Fibroblast of the aortic adventitia (primary cell): ENCODE measurements at regions not wholly inside any gene's neighbourhood (a gene's known extent, or its start where the extent isn't known, plus 50 kb on each side); places are given as distances from the start of the nearest gene placed in this dataset.

Source experiments
- DNase-seq: peaks from one replicate; pipeline ENCODE4 v3.0.0-alpha.2; 2010; ENCODE audit warnings: low read depth
- H3K4me3 ChIP-seq: 2 replicates; pipeline ENCODE4 v1.5.1; 2011; ENCODE audit warnings: low read depth, mild to moderate bottlenecking, control low read depth, low read length, moderate library complexity
- TF ChIP-seq, protein P1 (sequence below): IDR thresholded peaks from 2 replicates; pipeline ENCODE4 v1.5.1; 2011; ENCODE audit warnings: mild to moderate bottlenecking, low read length, control low read depth, inconsistent platforms; ENCODE audit not compliant: insufficient read depth

DNA sequence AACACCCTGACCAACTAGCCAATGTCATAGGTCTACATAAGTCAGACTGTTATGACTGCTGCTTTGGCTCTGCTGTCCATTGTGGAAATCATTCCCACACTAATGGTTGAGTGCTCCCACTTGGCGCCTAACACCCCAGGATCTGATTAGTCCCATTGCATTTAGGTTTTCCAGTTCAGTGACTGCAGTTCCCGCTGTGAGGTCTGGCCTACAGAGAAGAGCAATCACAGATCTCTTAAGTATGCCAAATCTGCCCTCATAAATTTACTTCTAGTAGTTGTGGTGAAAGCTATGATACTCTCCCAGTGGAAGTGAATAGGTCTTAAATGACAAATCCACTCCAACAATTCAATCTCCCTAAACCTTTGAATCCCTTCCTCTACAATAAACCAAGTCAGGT is 77.3 kb upstream of the IL2 start:
- no peak for DNase-seq
- TF ChIP-seq, protein P1, sequence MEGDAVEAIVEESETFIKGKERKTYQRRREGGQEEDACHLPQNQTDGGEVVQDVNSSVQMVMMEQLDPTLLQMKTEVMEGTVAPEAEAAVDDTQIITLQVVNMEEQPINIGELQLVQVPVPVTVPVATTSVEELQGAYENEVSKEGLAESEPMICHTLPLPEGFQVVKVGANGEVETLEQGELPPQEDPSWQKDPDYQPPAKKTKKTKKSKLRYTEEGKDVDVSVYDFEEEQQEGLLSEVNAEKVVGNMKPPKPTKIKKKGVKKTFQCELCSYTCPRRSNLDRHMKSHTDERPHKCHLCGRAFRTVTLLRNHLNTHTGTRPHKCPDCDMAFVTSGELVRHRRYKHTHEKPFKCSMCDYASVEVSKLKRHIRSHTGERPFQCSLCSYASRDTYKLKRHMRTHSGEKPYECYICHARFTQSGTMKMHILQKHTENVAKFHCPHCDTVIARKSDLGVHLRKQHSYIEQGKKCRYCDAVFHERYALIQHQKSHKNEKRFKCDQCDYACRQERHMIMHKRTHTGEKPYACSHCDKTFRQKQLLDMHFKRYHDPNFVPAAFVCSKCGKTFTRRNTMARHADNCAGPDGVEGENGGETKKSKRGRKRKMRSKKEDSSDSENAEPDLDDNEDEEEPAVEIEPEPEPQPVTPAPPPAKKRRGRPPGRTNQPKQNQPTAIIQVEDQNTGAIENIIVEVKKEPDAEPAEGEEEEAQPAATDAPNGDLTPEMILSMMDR: no peak
- no peak overlapping the region for H3K4me3 ChIP-seq

GRCh38 chr4:122532766-122533165 is 76.2 kb upstream of the IL2 start:
- TF ChIP-seq, protein P1: no peak
- no peak for DNase-seq
- H3K4me3 ChIP-seq: no peak overlapping the region

DNA sequence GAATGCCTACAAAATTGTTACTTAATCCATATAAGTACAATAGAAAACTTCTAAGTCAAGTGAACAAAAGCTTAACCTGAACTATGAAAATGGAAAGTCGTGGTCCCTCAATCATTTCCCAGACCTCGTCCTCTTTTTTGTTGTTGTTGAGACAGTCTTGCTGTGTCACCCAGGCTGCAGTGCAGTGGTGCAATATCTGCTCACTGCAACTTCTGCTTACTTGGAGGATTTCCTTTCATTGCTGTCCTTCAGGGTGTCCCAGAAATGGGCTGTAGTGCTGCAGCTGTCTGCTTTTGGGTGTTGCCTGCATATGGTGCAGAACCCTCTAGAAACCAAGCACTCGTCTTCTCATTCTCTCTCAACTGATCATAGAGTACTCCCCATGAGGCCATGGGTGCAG is 75.0 kb upstream of the IL2 start:
- DNase-seq: no peak
- H3K4me3 ChIP-seq: no peak overlapping the region
- TF ChIP-seq, protein P1: no peak

DNA sequence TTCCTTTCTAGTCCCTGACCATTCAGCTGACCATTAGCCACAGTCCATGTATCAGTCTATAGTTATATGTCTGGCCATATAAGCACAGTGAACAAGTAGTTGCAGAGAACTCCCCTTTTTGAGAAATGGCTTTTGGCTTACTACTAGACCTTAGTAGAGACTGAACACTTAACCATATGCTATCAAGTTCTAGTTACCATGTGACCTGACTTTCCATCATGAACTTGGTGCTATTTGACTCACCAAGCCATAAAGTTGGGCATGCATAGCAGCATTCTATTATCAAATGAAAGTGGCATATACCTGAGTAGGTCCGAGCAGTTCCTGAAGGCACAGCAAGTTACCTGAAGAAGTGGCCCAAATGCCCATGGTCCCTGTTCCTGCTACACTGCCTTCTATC is 74.5 kb upstream of the IL2 start:
- H3K4me3 ChIP-seq: no peak overlapping the region
- no peak for DNase-seq
- TF ChIP-seq, protein P1: no peak

DNA sequence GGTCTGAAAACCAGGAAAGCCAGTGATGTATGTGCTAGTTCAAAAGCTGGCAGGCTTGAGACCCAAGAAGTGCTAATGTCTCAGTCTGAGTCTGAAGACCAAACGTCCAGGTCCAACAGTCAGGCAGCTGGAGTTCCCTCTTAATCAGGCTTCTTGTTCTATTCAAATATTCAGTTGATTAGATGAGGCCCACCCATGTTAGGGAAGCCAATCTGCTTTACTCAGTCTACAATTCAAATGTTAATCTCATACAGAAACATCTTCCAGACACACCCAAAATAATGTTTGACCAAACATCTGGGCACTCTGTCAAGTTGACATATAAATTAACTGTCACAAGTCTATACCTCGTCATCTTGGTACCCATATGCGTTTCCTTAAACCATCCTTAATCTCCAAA is 72.4 kb upstream of the IL2 start:
- DNase-seq: no peak
- H3K4me3 ChIP-seq: no peak overlapping the region
- TF ChIP-seq, protein P1: no peak

GRCh38 chr4:122525865-122526264 is 69.3 kb upstream of the IL2 start:
- no peak overlapping the region for H3K4me3 ChIP-seq
- DNase-seq: no peak
- TF ChIP-seq, protein P1: no peak

DNA sequence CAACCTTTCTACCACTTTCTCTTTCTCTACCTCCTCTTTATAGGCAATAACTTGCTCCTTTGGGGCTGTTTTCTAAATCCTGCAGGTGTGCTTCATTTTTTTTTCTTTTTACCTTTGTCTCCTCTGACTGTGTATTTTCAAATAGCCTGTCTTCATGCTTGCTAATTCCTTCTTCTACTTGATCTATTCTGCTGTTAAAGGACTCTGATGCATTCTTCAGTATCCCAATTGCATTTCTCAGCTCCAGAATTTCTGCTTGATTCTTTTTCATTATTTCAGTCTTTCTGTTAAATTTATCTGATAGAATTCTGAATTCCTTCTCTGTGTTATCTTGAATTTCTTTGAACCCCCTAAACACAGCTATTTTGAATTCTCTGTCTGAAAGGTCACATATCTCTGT is 67.7 kb upstream of the IL2 start:
- TF ChIP-seq, protein P1: no peak
- no peak for DNase-seq
- no peak overlapping the region for H3K4me3 ChIP-seq
